ENCODE measurements at regions not wholly inside any gene's neighbourhood (a gene's known extent, or its start where the extent isn't known, plus 50 kb on each side); places are given as distances from the start of the nearest gene placed in this dataset.

GRCh38 chr11:95502522-95502921, 271.5 kb upstream of the SESN3 start:
- Histone ChIP-seq H3K9me3 (ENCODE audit: control insufficient read depth in 1 of 2, insufficient read depth in 1 of 2, low read depth in 1 of 2, low read length in 2 of 2) (no peaks in the 10 kb centered on the region), H3K36me3 (ENCODE audit: control insufficient read depth in 1 of 2, insufficient read depth in 2 of 2, low read length in 2 of 2) (no peaks in the 10 kb centered on the region), H3K79me2 (ENCODE audit: insufficient read depth, low read length) (no peaks in the 10 kb centered on the region), H3K9me2 (ENCODE audit: insufficient read depth) (no peaks in the 10 kb centered on the region), H3K4me1 (ENCODE audit: control insufficient read depth in 1 of 2, insufficient read depth in 2 of 2, low read length in 2 of 2) (no peaks in the 10 kb centered on the region), H4K20me1 (ENCODE audit: insufficient read depth) (no peaks in the 10 kb centered on the region), H3K27me3 (ENCODE audit: insufficient read depth, low read length) (peaks cover 11% of the 10 kb centered on the region; the same call in 1 of the 2 replicates), H3K27ac (ENCODE audit: low read depth, low read length) (no peak overlapping the region), H2AFZ (ENCODE audit: low read depth, low read length, poor library complexity, severe bottlenecking) (no peak overlapping the region), H3K4me3 (replicated peaks in 1 of 2; ENCODE audit: low read depth in 1 of 2, low read length in 2 of 2) (no peak overlapping the region), H3K9ac (ENCODE audit: low read length) (no peak overlapping the region), H3K4me2 (ENCODE audit: low read length) (no peak overlapping the region)
- ChIA-PET CTCF (no interaction called here), RAD21 (ENCODE audit: low non-redundant PET in 1 of 2, low total read pairs in 2 of 2, uncharacterized antibody in 2 of 2, unreplicated experiment in 2 of 2) (no interaction called here), POLR2A (no interaction called here)
- intact Hi-C loops (cut with micrococcal nuclease): no loop called here
- no TSS peak for BruUV-seq (replicated peaks)
- DNase-seq (ENCODE audit: low read depth, low spot score) (no peak), ATAC-seq (no peak)
- TF ChIP-seq SIN3A (IDR thresholded peaks at IDR 0.05; ENCODE audit: low read depth) (no peak), SP1 (IDR thresholded peaks at IDR 0.05; ENCODE audit: low read depth) (no peak), YY1 (IDR thresholded peaks at IDR 0.05; ENCODE audit: extremely low read depth, insufficient replicate concordance, low read depth, low read length) (no peak), EZH2 (IDR thresholded peaks at IDR 0.05) (no peak), REST (IDR thresholded peaks at IDR 0.05; ENCODE audit: low read depth) (no peak), SRF (IDR thresholded peaks at IDR 0.05; ENCODE audit: low read depth) (no peak), EZH2phosphoT487 (IDR thresholded peaks at IDR 0.05; ENCODE audit: borderline replicate concordance) (no peak), CBX3 (IDR thresholded peaks at IDR 0.05; ENCODE audit: low read depth) (no peak), ZNF274 (IDR thresholded peaks at IDR 0.05; ENCODE audit: low read depth, low read length) (no peak), ZBTB33 (IDR thresholded peaks at IDR 0.05; ENCODE audit: extremely low read depth, insufficient replicate concordance, low read length) (no peak), ELF1 (IDR thresholded peaks at IDR 0.05; ENCODE audit: borderline replicate concordance, low read depth) (no peak), CTCF (IDR thresholded peaks at IDR 0.05 in 2 of 3, conservative IDR thresholded peaks at IDR 0.05 in 1 of 3; ENCODE audit: borderline replicate concordance in 1 of 3, insufficient read depth in 1 of 3, low read depth in 2 of 3, low read length in 2 of 3) (no peak)

Measured in HCT116 (cell line).